SU-DHL-6 (cell line): ENCODE measurements at regions not wholly inside any gene's neighbourhood (a gene's known extent, or its start where the extent isn't known, plus 50 kb on each side); places are given as distances from the start of the nearest gene placed in this dataset.

Source experiments
- CTCF ChIP-seq: fragments of 200-600 bp; sonication (generic); IDR thresholded peaks from one replicate; pipeline ENCODE4 v1.5.1; 2017; ENCODE audit warnings: antibody characterized with exemption, mild to moderate bottlenecking, low read length, moderate library complexity; ENCODE audit not compliant: insufficient read depth, poor library complexity, severe bottlenecking
- EZH2phosphoT487 ChIP-seq: fragments of 200-600 bp; sonication (generic), shearing (Covaris generic); conservative IDR thresholded peaks from 2 replicates; pipeline ENCODE4 v1.6.1; 2018; ENCODE audit warnings: mild to moderate bottlenecking, antibody characterized with exemption, low read length, moderate library complexity, mixed read lengths

DNA sequence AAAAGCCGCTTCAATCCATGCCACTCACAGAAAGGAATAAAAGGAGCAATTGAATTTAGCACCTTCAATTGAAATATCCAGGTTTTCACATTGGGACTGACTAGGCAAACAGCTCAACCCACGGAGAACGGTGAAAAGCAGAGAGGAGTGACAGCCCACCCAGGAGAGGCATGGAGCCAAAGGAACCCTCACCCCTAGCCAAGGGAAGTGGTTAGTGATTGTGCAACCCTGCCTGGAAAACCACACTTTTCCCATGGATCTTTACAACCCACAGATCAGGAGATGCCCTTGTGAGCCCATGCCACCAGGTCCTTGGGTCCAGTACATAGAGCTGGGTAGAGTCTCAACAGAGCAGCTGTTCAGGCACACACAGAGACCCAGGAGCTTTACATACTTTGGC is 911.8 kb downstream of the EPHA7 start:
- TF ChIP-seq CTCF, result no peak
- TF ChIP-seq EZH2phosphoT487, result no peak
